ENCODE measurements at regions not wholly inside any gene's neighbourhood (a gene's known extent, or its start where the extent isn't known, plus 50 kb on each side); places are given as distances from the start of the nearest gene placed in this dataset.
"Not testable (repeated sequence)": the region's sequence is repeated elsewhere in the genome, so short reads cannot be mapped to it uniquely, and the experiment has no call there.

GRCh38 chr11:127803755-127804154 lies 783.6 kb downstream of the ETS1 start:
- no peak for DNase-seq

- no peak for DNase-seq
These were observed 786.2 kb downstream of the ETS1 start for GRCh38 chr11:127800989-127801688.

- no peak for DNase-seq
These were observed 792.0 kb downstream of the ETS1 start for GRCh38 chr11:127795326-127795725.

- no peak for DNase-seq
These were observed 791.3 kb upstream of the KIRREL3 start for GRCh38 chr11:127791844-127792243.

DNA sequence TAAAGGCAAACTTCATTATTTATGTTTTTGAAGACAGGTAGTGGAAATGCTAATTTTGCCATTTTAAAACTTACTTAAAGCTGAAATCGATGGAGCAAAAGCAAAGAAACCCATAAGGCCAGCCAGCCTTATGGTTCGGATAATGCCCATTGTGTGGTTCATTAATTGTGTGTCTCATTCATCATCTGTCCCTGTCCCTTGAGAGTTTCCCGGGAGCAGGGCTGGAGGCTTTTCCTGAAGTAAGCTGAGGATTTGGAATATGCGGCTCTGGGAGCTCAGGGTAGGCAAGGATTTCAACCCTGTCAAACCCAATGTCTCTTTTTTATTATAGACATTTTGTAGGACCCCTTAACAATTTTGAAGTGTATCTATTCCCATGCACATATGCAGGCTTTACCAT lies 790.0 kb upstream of the KIRREL3 start:
- no peak for DNase-seq

- DNase-seq = peak; percentile 46
These were observed 789.4 kb upstream of the KIRREL3 start for GRCh38 chr11:127789927-127790326.

GRCh38 chr11:127772938-127773337 lies 772.4 kb upstream of the KIRREL3 start:
- not testable (repeated sequence) for DNase-seq

GRCh38 chr11:127768931-127769330 lies 768.4 kb upstream of the KIRREL3 start:
- DNase-seq = not testable (repeated sequence)

- DNase-seq = no peak
These were observed 766.2 kb upstream of the KIRREL3 start for GRCh38 chr11:127766734-127767133.

GRCh38 chr11:127738771-127739286 lies 738.3 kb upstream of the KIRREL3 start:
- DNase-seq = no peak

- DNase-seq = no peak
These were observed 736.9 kb upstream of the KIRREL3 start for GRCh38 chr11:127737499-127737898.

- DNase-seq = no peak
These were observed 733.0 kb upstream of the KIRREL3 start for GRCh38 chr11:127733552-127733951.

GRCh38 chr11:127726367-127726766 lies 725.8 kb upstream of the KIRREL3 start:
- no peak for DNase-seq

DNA sequence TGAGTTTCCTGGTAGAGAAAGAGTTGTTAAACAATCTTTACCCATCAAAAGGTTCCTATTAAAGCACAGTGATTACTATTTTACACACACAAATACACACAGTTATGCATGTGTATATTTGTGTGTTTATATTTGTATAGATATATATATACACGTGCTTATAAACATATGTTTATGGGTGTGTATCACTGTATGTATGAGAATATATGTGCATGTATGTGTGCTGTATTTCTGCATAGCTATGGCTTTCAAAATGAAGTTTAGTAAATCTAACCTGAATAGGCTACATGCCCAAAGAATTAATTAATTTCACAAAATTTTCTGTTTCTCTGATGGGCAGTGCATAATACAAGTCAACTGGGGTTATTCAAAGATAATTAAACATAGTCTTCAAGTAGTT lies 723.1 kb upstream of the KIRREL3 start:
- DNase-seq = no peak

DNA sequence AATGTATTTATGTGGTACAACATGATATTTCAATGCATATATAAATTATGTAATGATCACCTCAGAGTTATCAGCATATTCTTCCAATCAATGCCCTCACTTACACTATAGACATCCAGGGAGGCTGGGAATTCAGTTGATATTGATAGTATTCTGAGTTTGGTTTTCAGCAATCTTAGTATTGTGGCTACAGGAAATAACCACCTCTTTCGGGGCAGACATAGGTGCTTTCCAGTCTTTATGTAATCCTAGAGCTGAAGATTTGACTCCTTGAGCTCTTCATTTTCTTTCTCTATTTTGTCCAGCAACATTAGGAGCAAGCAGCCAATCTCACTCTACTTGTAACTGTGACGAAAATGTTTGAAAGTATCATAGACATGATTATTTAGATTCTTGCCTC lies 712.7 kb upstream of the KIRREL3 start:
- DNase-seq = no peak

- DNase-seq = no peak
These were observed 711.2 kb upstream of the KIRREL3 start for GRCh38 chr11:127711748-127712147.

GRCh38 chr11:127710831-127711230 lies 710.3 kb upstream of the KIRREL3 start:
- DNase-seq = no peak

GRCh38 chr11:127709960-127710359 lies 709.4 kb upstream of the KIRREL3 start:
- no peak for DNase-seq

DNA sequence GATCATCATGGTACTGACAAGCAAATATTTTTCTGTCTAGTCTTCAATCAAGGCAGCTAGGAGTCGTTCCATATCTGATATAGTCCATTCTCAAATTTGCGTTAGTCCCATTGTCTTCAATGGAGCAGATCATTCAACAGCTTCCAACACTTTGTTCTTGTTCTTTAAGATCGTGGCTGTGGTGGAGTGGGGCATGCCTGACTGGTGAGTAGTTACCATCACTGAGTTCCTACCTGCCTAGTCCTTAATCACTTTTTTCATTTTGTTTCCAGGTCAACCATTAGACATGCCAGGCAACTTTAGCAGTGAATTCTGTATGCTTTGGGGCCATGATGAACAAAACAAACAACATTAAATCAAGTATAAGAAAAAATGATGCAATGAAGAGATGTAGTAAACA lies 693.1 kb upstream of the KIRREL3 start:
- no peak for DNase-seq

- DNase-seq = no peak
These were observed 682.8 kb upstream of the KIRREL3 start for GRCh38 chr11:127683321-127683720.

DNA sequence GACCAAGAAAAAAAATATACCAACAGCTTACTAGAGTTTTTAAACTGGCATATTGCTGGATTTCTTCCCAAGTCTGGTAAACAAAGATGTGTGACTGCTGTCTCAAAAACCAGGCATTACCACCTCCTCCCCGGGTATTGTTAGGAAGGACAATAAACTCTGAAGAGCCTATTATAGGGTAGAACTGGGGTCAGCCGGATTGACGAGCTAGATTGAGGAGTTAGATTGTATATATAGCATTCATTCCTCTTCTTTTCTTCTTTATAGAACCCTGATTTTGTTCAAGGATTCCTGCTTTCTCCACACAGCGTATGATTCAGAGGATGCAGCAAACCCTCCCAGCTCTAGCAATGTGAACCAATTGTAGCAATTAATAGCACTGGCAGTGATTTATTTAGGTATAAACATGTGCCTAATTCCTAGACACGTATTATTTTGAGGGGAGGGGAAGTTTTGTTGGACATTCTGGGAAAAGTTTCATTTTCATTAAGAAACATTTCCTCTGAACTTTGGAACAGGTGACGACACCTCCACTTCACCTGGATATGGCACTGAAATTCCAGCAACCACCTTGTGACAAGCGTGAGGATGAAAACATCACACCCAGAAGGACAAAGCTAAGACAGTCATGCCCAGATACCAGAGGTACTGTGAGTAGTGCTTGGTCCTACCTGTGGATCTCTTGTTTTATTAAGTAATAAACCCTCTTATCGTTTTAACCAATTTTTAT lies 679.4 kb upstream of the KIRREL3 start:
- no peak for DNase-seq

GRCh38 chr11:127678631-127679030 lies 678.1 kb upstream of the KIRREL3 start:
- no peak for DNase-seq

DNA sequence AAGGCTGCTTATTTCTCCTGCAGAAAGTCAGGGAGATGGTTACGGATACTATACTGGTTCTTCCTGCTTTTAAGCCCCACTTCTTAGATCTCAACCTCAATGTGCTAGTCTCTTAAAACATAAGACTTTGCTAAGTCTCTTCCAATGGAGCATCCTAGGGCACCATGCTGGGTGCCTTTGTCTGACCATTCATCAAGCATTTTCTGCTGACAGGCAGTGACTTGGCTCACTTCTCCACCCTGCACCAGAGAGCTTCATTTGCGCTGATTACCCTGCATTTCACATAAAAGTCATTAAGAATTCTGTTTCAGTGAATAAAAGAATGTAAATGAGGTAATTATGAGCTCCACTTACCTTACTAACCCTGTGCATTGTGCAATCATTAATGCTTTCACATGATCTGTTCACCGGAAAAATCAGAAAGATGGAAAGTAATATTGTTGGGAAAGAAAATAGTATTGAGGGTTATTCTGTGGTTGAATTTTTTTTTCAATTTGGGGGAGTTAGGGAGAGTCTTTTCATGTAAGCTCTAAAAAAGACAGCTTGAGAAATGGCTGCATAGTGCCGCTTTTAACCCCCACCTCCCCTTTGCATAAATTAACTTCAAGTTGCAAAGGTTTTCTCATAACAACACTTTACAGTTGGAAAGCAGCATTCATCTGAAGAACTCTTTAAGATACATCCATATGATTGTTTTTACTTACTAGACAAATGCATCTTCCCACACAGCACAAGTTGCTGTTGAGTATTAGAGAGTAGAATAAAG lies 677.3 kb upstream of the KIRREL3 start:
- peak; percentile 9 for DNase-seq

DNA sequence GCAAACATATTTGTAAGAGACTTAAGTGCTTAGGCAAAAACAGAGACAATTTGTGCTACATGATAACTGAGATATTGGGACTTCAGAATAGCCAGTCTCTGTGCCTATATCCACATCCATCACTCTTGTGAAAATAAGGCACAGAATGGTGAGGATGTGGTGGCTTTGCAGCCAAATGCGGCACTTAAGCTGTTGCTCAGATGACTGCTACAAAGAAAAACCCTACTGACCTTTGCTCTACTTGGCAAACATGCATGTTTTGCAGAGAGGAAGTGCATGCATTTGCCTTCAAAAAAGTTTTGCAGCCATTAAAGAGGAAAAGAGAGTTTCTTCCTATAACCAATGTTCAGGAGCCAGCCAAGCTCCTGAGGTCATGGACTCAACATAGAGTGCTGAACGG lies 675.0 kb upstream of the KIRREL3 start:
- DNase-seq = no peak
